Gastrocnemius medialis (tissue), 4 donors: ENCODE measurements at regions not wholly inside any gene's neighbourhood (a gene's known extent, or its start where the extent isn't known, plus 50 kb on each side); places are given as distances from the start of the nearest gene placed in this dataset.

Experiments
- ATAC-seq, 2 donors: fragments of 150-250 bp; one replicate each; pipeline ENCODE4 v1.9.1; 2016
- DNase-seq, 2 donors: peaks; one replicate each; pipeline ENCODE4 v3.0.0-alpha.2; 2019
- H3K27ac ChIP-seq, 4 donors: fragments of 200-600 bp; sonication (generic); 1 replicate in 1 of 4; 2 replicates in 3 of 4; pipeline ENCODE4 v1.5.1; 2016 to 2018; ENCODE audit warnings: mild to moderate bottlenecking in 2 of 4, moderate library complexity in 1 of 4
- H3K27me3 ChIP-seq, 3 donors: fragments of 200-600 bp; sonication (generic) in 2 of 3; 1 replicate in 1 of 3; 2 replicates in 2 of 3; pipeline versions ENCODE4 v1.5.1 to v1.6.0; 2016 to 2019; ENCODE audit warnings: mild to moderate bottlenecking in 1 of 3, moderate library complexity in 1 of 3
- H3K36me3 ChIP-seq, 2 donors: fragments of 200-600 bp; sonication (generic) in 1 of 2; one replicate each; pipeline ENCODE4 v1.5.1; 2017 to 2018
- H3K4me1 ChIP-seq, 2 donors: fragments of 200-600 bp; sonication (generic) in 1 of 2; one replicate each; pipeline ENCODE4 v1.5.1; 2016 to 2017; ENCODE audit warnings: mild to moderate bottlenecking in 2 of 2
- H3K4me3 ChIP-seq, 4 donors: fragments of 200-600 bp; sonication (generic) in 3 of 4; 1 replicate in 1 of 4; 2 replicates in 3 of 4; pipeline ENCODE4 v1.5.1; 2016 to 2019; ENCODE audit warnings: mild to moderate bottlenecking in 2 of 4
- H3K9me3 ChIP-seq, 3 donors: fragments of 200-600 bp; sonication (generic) in 2 of 3; 1 replicate in 1 of 3; 2 replicates in 2 of 3; pipeline ENCODE4 v1.5.1; 2016 to 2019
- CTCF ChIP-seq, 5 experiments: fragments of 450-650 bp in 3 of 5; fragments of 200-600 bp in 2 of 5; sonication (generic) in 2 of 5; IDR thresholded peaks in 4 of 5; conservative IDR thresholded peaks in 1 of 5; 1 replicate in 4 of 5; 2 replicates in 1 of 5; pipeline ENCODE4 v1.5.1; 2016 to 2019; ENCODE audit warnings: antibody characterized with exemption in 5 of 5, mild to moderate bottlenecking in 3 of 5, moderate library complexity in 3 of 5
- POLR2A ChIP-seq, 2 donors: fragments of 450-650 bp; IDR thresholded peaks; one replicate each; pipeline ENCODE4 v1.6.1; 2017; ENCODE audit warnings: antibody characterized with exemption in 2 of 2, mild to moderate bottlenecking in 2 of 2, moderate library complexity in 2 of 2
- in situ Hi-C, 4 donors: fragments of 200-750 bp; cut with MboI; loops; one replicate each; pipeline versions ENCODE4 v1.15.0 to v1.8.0; 2017; ENCODE audit warnings: low sequenced_read_pairs in 4 of 4
- intact Hi-C: fragments of 100-400 bp; cut with DNase I; formaldehyde crosslinking; loops from one replicate; pipeline ENCODE4 v1.15.1; 2023; ENCODE audit warnings: low total_unique reads

GRCh38 chr2:138221358-138221757 is 257.1 kb downstream of the HNMT start:
- Histone ChIP-seq H3K9me3 (no peaks in the 10 kb centered on the region), H3K27me3 (no peaks in the 10 kb centered on the region), H3K4me3 (no peak overlapping the region), H3K36me3 (no peaks in the 10 kb centered on the region), H3K4me1 (no peaks in the 10 kb centered on the region), H3K27ac (no peak overlapping the region)
- DNase-seq (no peak), ATAC-seq (no peak)
- TF ChIP-seq POLR2A (IDR thresholded peaks at IDR 0.05): no peak
- TF ChIP-seq CTCF (IDR thresholded peaks at IDR 0.05 in 4 of 5, conservative IDR thresholded peaks at IDR 0.05 in 1 of 5): no peak
- intact Hi-C loops: no loop called here
- in situ Hi-C loops: no loop called here

- Histone ChIP-seq H3K27me3 (no peaks in the 10 kb centered on the region), H3K4me3 (no peak overlapping the region), H3K4me1 (no peaks in the 10 kb centered on the region), H3K27ac (no peak overlapping the region), H3K36me3 (no peaks in the 10 kb centered on the region), H3K9me3 (no peaks in the 10 kb centered on the region)
- ATAC-seq: no peak
- in situ Hi-C loops: no loop called here
- TF ChIP-seq CTCF (IDR thresholded peaks at IDR 0.05 in 4 of 5, conservative IDR thresholded peaks at IDR 0.05 in 1 of 5): no peak
- TF ChIP-seq POLR2A (IDR thresholded peaks at IDR 0.05): no peak
- intact Hi-C loops: no loop called here
- DNase-seq: no peak
Observed at GRCh38 chr2:138223319-138223718, 259.0 kb downstream of the HNMT start.

GRCh38 chr2:138227195-138227594 is 262.9 kb downstream of the HNMT start:
- Histone ChIP-seq H3K4me1 (no peaks in the 10 kb centered on the region), H3K27ac (no peak overlapping the region), H3K4me3 (no peak overlapping the region), H3K36me3 (no peaks in the 10 kb centered on the region), H3K9me3 (no peaks in the 10 kb centered on the region), H3K27me3 (no peaks in the 10 kb centered on the region)
- intact Hi-C loops (no loop called here), in situ Hi-C loops (no loop called here)
- TF ChIP-seq POLR2A (IDR thresholded peaks at IDR 0.05): no peak
- TF ChIP-seq CTCF (IDR thresholded peaks at IDR 0.05 in 4 of 5, conservative IDR thresholded peaks at IDR 0.05 in 1 of 5): no peak
- DNase-seq: no peak
- ATAC-seq: no peak

- no peak for TF ChIP-seq CTCF (IDR thresholded peaks at IDR 0.05 in 4 of 5, conservative IDR thresholded peaks at IDR 0.05 in 1 of 5)
- no peak for TF ChIP-seq POLR2A (IDR thresholded peaks at IDR 0.05)
Observed at GRCh38 chr2:138228101-138228500, 263.8 kb downstream of the HNMT start.

DNA sequence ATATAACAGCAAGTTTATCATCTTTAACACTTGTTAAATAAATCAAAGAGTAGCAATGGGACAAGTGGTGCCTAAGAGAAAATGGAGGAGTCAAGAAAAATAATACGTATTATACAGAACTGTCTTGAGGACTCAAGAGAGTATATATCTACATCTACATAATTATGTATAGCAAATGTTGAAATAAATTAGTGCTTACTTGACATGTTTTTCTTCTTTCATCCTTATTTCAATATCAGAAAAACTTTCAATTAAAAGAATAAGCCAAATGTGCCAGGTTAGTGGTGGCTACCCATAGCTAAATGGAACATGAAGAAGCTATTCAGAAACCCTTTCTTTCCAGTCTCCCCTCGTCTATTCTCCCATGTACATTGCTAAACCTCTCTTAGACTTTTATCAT is 267.3 kb upstream of the SPOPL start:
- no peak for TF ChIP-seq CTCF (IDR thresholded peaks at IDR 0.05 in 4 of 5, conservative IDR thresholded peaks at IDR 0.05 in 1 of 5)
- Histone ChIP-seq H3K4me3 (no peak overlapping the region), H3K27me3 (no peaks in the 10 kb centered on the region), H3K9me3 (no peaks in the 10 kb centered on the region), H3K36me3 (no peaks in the 10 kb centered on the region), H3K4me1 (peaks cover 0 to 2% of the 10 kb centered on the region in 2 donors), H3K27ac (no peak overlapping the region)
- ATAC-seq (no peak), DNase-seq (no peak)
- in situ Hi-C loops: no loop called here
- intact Hi-C loops: no loop called here

More at GRCh38 chr2:138228101-138228500, 263.8 kb downstream of the HNMT start:
- DNase-seq (no peak), ATAC-seq (no peak)
- H3K27me3 ChIP-seq: no peaks in the 10 kb centered on the region
- in situ Hi-C loops: no loop called here
- intact Hi-C loops: no loop called here
- H3K36me3 ChIP-seq: no peaks in the 10 kb centered on the region
- no peak overlapping the region for H3K27ac ChIP-seq
- no peaks in the 10 kb centered on the region for H3K9me3 ChIP-seq
- no peaks in the 10 kb centered on the region for H3K4me1 ChIP-seq
- H3K4me3 ChIP-seq: no peak overlapping the region
